GM18519 (cell line): ENCODE measurements at regions not wholly inside any gene's neighbourhood (a gene's known extent, or its start where the extent isn't known, plus 50 kb on each side); places are given as distances from the start of the nearest gene placed in this dataset.

Experiments
- ATAC-seq: cut with Tn5 transposase; IDR thresholded peaks from one replicate; pipeline ENCODE4 v1.9.1; 2021; ENCODE audit warnings: mild to moderate bottlenecking, moderate library complexity; ENCODE audit not compliant: unreplicated experiment, low FRiP score

- ATAC-seq, result no peak
These were observed 197.6 kb downstream of the AACS start for GRCh38 chr12:125262851-125263250.

- ATAC-seq, result no peak
These were observed 198.2 kb downstream of the AACS start for GRCh38 chr12:125263385-125263784.

- ATAC-seq, result no peak
These were observed 201.9 kb downstream of the AACS start for GRCh38 chr12:125267114-125267513.

- ATAC-seq, result no peak
These were observed 204.0 kb downstream of the AACS start for GRCh38 chr12:125269276-125269675.

GRCh38 chr12:125271892-125272291, 206.7 kb downstream of the AACS start:
- no peak for ATAC-seq

- no peak for ATAC-seq
These were observed 207.2 kb downstream of the AACS start for GRCh38 chr12:125272383-125272933.

- no peak for ATAC-seq
These were observed 211.3 kb downstream of the AACS start for GRCh38 chr12:125276567-125276966.

GRCh38 chr12:125280482-125281377, 215.5 kb downstream of the AACS start:
- no peak for ATAC-seq

GRCh38 chr12:125282921-125283320, 217.7 kb downstream of the AACS start:
- ATAC-seq, result no peak

GRCh38 chr12:125283521-125283920, 218.3 kb downstream of the AACS start:
- no peak for ATAC-seq

- no peak for ATAC-seq
These were observed 218.9 kb downstream of the AACS start for GRCh38 chr12:125284087-125284486.

- ATAC-seq, result no peak
These were observed 219.9 kb downstream of the AACS start for GRCh38 chr12:125284945-125285685.

- ATAC-seq, result no peak
These were observed 220.9 kb downstream of the AACS start for GRCh38 chr12:125286005-125286727.

GRCh38 chr12:125287155-125287847, 222.1 kb downstream of the AACS start:
- peak; percentile 67 for ATAC-seq

GRCh38 chr12:125288931-125289928, 224.0 kb downstream of the AACS start:
- no peak for ATAC-seq

GRCh38 chr12:125289970-125290369, 224.7 kb downstream of the AACS start:
- ATAC-seq, result no peak

- no peak for ATAC-seq
These were observed 227.5 kb downstream of the AACS start for GRCh38 chr12:125292700-125293099.

- ATAC-seq, result no peak
These were observed 230.3 kb downstream of the AACS start for GRCh38 chr12:125295550-125295949.

- ATAC-seq, result no peak
These were observed 231.5 kb downstream of the AACS start for GRCh38 chr12:125296701-125297100.
